SKM-1 treated with dmso at 0.1 percent for 144 hours (cell line): ENCODE measurements at regions not wholly inside any gene's neighbourhood (a gene's known extent, or its start where the extent isn't known, plus 50 kb on each side); places are given as distances from the start of the nearest gene placed in this dataset.

Experiments used
- DNase-seq: peaks from one replicate; lab custom pipeline; 2025; ENCODE audit not compliant: unreplicated experiment; lab: John Stamatoyannopoulos, UW

DNA sequence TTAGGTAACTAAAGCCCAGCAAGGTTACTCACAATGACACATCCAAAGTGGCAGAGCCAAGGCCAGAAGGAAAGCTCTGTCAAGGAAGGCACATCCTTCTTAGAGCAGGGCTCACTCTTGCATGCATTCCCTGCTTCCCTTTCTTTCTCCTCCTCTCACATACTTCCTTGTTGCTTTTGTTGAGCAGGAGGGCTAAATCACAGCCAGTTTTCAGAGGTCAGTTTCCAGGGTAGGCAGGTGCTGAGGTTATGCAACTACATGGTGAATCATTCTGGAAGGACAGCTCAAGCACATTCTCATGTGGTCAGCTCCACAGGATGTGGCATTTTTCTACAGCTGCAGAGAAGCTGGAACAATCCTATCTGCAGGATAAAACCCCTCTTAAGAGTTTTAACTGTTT is 275.6 kb downstream of the ZNF621 start:
- peak; percentile 44 for DNase-seq

DNA sequence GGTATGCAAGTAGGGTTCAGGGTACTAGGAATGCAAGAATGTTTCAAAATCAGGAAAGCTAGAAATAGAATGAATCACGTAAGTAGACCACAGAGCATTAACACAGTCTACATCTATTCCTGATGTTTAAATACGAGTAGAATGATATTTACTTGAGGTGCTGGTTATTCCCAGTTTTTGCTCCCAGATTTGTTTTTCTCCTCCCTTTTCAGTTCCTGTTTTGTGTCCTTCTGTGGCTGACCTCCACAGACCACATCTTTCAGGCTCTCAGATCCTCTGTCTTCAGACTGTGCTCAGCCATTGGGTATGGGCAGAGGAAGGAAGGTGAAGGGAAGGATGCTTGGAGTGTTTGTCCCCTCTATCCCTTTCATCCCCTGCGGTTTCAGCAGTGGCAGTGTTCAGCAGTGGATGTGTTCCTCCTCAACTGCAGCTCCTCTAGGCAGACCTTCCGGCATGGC is 276.6 kb downstream of the ZNF621 start:
- no peak for DNase-seq

DNA sequence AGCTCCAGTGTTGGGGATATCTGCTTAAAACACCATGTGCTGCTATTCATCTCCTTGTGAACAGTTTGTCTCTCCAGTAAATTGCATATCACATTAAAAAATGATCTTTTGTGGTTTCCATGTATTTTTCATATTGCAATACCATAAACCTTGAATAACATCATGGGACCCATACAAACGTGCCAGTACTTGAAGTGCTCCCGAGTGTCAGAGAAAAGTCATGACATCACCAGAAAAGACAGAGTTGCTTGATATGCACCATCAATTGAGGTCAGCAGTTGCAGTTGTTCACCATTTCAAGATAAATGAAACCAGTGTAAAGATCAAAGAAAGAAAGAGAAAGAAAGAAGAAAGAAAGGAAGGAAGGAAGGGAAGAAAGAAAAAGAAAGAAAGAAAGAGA is 278.6 kb downstream of the ZNF621 start:
- no peak for DNase-seq

- DNase-seq = no peak
Measured at GRCh38 chr3:40805456-40805855, 280.7 kb downstream of the ZNF621 start.

DNA sequence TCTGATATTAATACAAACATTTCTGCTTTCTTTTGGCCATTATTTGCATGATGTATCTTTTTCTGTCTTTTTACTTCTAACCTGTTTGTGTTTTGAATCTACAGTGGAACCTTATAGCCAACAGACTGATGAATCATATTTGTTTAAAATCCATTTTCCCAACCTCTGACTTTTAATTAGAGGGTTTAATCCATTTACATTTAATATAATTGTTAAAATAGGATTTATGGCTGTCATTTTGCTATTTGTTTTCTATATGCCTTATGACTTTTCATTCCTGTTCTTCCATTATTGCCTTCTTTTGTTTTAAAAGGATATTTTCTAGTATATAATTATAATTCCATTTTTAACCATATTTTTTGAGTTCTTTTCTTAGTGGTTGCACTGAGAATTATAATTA is 286.1 kb downstream of the ZNF621 start:
- no peak for DNase-seq

DNA sequence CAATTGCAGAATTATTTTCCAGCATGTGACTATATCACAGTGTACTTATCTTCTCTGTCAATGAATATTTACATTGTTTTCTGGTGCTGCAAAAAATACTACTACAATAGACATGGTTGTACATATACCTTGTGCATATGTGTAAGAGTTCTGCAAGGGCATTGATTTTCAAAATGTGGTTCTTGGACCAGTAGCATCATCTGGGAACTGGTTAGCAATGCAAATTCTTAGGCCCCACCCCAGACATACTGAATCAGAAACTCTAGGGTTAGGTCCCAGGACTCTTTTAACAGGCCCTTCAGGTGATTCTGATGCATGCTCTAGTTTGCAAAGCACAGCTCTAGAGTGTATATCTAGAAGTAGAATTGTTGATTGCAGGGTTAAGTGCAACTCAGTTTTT is 292.3 kb downstream of the ZNF621 start:
- no peak for DNase-seq

DNA sequence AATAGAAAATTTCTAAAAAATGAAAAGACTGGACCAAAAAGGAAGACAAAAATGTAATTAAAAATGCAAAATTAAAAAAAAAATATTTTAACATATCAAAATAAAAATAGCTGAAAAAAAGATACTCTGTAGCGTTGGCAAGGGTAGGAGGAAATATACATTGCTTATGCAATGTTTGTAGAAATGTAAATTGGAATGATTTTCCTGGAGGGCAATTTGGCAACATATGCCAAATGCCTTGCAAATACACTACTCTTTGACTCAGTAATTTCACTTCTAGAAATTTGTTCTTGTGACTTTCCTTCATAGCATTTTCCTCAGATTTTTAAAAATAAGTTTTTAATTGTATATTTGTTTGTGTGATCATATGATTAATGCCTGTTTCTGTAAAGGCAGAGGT is 296.6 kb downstream of the ZNF621 start:
- DNase-seq = no peak

DNA sequence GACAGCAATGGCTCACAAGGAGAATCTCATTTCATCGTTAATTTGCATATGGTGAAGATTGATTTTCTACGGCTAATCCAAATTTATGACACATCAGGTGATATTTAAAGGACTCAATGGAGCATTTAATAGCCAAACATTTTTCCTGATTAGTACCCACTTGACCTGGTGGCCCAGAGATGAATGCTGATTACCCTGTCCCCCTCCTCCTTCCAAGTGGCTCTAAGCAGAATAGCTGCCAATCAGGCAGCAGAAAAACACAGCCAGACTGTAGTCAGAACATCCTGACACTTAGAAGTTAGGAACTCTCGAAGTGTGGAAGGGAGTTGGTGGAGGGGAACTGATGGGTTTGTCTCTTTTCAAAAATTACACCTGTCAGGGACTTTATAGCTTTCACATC is 302.5 kb downstream of the ZNF621 start:
- no peak for DNase-seq

DNA sequence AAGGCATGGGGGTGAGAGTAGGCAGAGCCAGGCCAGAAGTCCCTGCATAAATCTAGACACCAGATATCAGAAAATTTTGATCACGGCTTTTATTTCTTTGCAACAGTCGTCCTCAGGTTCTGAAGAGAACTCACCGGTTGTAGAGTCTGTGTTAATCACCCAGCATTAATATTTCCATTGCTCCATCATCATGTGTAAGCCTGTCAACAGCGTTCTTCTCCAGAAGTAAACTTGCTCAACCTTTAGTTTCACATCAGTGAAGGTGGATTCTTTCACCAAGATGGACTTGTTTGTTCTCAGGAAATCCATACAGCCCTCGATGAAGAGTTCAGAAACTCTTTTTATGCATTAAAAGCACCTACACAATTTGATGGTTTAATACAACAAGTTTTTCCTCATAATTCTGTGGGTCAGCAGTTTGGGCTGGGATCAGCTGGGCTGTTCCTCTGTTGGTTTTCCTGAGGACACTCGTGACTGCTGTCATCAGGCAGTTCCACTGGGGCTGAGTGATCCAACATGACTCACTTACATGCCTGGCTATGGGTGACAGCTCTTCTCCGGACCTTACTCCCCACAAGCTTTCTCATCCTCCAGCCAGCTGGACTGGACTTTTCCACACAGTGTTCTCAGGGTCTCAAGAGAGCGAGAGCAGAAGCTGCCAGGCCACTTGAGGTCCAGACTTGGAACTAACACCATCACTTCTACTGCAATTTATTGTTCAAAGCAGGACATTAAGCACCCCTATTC is 303.4 kb downstream of the ZNF621 start:
- DNase-seq = no peak

DNA sequence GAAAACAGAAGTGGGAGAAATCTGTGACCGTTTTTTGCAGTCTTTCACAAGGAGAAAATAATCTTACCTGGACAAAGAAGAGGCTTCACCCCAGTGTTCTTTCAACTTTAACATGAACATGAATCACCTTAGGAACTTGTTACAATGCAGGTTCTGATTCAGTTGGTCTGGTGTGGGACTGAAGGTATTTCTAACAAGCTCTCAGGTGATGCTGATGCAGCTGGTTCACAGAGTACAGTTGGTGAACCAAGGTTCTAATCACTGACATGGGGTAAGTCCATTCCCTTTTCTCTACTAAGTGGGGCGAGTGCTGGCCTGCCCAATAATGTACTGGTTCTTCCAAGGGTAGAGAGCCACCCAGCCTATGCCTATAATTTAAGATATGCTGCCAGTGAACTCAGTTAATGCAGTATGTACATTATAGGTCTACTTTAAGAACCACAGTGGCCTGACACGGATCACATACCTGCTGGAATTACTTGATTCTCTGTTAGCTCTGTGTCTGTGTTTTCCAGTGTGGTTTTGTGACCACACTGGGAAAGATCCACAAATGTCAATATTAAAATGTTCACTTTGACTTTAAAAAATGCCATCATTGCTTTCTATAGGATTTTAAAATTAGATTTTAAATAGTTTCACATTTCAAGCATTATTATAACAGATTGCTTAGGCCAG is 304.1 kb downstream of the ZNF621 start:
- no peak for DNase-seq

DNA sequence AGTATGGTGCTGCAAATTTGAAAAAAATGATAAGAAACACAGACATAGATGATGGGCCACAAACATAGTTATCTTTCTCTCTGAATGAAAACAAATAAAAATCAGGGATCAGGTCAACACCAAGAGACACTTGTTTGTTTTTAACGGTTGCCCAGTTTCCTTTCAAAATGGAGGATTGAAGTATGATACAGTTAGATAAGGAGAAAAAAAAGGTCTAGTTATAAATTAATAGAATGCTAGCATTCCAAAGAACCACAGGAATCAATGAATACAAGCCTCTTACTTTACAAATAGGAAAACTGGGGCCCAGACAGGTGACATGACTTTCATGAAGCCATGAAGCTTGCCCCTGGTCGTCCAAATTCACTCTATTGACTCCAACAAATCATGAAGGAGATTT is 305.1 kb downstream of the ZNF621 start:
- DNase-seq = no peak

DNA sequence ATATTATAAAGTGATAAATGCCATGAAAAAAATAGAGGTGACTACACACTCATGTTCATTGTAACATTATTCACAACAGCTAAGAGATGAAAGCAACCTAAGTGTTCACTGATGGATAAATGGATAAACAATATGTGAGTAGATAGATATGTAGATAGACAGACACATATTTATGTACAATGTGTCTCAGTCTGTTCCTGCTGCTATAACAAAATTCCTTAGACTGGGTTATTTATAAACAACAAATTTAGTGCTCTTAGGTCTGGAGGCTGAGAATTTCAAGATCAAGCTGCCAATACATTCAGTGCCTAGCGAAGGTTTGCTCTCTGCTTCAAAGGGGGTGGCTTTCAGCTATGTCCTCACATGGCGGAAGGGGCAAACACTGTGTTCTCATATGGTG is 312.5 kb downstream of the ZNF621 start:
- DNase-seq = no peak

DNA sequence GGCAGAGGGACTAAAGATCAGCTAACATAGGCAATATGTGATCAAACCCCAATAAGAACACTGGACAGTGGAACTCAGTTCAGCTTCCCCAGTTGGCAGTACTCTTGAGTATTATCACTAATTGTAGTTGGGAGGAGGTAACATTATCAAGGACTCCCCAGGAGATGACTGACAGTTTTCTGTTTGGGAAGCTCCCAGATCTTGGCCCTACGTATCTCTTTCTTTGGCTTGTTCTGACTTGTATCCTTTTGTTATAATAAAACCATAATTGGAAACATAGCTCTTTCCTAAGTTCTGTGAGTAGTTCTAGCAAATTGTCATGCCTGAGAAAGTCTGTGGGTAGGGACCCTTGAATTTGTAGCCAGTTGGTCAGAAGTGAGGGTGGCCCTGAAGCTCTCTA is 316.4 kb downstream of the ZNF621 start:
- DNase-seq = no peak

GRCh38 chr3:40841570-40842109 is 316.9 kb downstream of the ZNF621 start:
- DNase-seq = no peak

DNA sequence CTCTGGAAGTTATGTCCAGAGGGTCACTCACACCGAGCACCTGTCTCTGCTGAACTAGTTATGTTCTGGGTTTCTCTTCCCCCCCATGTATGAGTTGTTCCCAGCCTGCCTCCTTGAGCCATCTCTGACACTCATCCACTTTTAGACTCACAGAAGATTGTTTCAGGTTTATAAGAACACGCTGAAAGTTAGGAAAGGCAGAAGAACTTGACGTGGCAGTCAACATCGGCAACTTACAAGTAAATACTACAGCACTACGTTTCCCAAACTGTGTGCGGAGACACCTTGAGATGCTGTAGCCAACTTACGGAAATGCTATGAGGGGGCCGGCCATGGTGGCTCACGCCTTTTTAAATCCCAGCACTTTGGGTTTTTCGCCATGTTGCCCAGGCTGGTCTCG is 318.0 kb downstream of the ZNF621 start:
- DNase-seq = no peak

GRCh38 chr3:40843208-40843624 is 318.5 kb downstream of the ZNF621 start:
- no peak for DNase-seq

DNA sequence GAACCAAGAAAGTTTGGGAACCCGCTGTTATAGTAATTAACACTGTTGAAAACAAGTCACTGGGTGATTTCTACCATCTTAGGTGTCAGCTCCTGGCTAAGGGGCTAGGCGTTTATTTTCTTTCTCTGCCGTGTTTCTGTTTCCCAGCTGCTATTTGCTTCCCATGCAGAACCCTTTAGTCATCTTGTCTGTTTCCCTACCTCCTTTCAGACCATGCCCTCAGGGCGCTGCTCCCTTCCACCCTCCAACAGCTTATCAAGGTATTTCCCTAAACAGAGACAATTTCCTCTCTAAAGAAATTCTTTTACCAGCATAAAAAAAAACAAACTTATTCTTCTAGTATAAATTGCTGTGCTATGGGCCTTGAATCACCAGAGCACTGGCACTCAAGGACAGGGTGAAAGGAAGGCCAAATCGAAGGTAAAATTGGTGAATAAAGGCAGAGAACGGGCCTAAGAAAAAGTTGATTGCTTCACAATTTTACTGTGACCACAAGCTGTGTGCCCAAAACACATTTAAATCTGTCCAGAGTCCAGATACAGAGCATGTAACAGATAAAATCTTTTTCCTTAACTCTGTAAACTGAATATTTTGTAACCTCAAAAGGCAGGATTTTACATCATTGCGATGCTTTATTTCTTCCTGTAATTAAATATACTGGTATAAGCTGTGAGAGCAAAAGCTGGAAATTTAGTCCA is 319.2 kb downstream of the ZNF621 start:
- DNase-seq = no peak

GRCh38 chr3:40844896-40845295 is 320.1 kb downstream of the ZNF621 start:
- DNase-seq = no peak

DNA sequence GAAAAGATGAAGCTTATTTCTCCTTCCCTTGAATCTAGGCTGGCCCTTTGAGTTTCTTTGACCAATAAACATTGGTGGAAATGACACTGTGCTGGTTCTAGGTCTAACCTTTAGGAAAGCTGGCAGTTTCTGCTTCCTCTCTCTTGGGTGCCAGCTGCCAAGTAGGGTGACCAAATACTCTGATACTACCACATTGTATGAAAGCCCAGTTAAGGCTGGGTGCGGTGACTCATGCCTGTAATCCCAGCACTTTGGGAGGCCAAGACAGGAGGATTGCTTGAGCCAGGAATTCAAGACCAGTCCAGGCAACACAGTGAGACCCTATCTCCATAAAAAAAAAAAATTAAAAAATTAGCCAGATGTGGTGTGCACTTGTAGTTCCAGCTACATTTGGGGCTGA is 320.7 kb downstream of the ZNF621 start:
- DNase-seq = no peak

- DNase-seq = no peak
Measured at GRCh38 chr3:40845916-40846315, 321.2 kb downstream of the ZNF621 start.

GRCh38 chr3:40846451-40846850 is 321.7 kb downstream of the ZNF621 start:
- DNase-seq = no peak

DNA sequence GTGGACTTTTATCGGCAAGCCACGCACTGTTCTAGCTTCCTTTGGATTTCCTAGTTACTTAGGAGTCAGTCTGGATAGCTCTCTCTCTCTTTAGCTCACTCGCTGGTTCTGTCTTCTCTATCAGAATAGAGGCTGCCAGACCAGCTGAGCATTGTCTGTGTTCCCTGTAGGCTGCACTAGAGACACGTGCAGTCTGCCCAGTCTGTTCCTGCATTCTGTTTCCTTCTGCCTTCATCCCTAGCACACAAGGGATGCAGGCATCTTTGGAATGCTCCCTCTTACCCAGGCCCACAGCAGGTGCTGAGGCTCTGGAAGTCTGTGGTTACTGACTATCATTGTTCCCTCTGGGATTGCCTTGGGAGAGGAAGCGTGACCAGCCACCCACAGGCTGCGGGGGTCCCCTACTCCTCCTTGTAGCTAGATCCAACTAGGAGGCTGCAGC is 322.8 kb downstream of the ZNF621 start:
- no peak for DNase-seq
